H1 (cell line): ENCODE measurements at regions not wholly inside any gene's neighbourhood (a gene's known extent, or its start where the extent isn't known, plus 50 kb on each side); places are given as distances from the start of the nearest gene placed in this dataset.

Experiments
- CBX8 ChIP-seq: fragments of 300-800, 300-1000 bp; sonication (generic); IDR thresholded peaks from 2 replicates; pipeline ENCODE4 v1.7.1; 2016; ENCODE audit warnings: low read depth, low read length, borderline replicate concordance
- CREB1 ChIP-seq: IDR thresholded peaks from 2 replicates; pipeline ENCODE4 v1.6.1; 2012; ENCODE audit warnings: inconsistent platforms
- POLR2A ChIP-seq, 2 experiments: IDR thresholded peaks; 1 replicate in 1 of 2; 2 replicates in 1 of 2; pipeline ENCODE4 v1.6.1; 2011; ENCODE audit warnings: low read depth in 2 of 2, low read length in 2 of 2, mild to moderate bottlenecking in 2 of 2; ENCODE audit errors: control extremely low read depth in 1 of 2
- RFX5 ChIP-seq: IDR thresholded peaks from 2 replicates; pipeline ENCODE4 v1.6.1; 2011; ENCODE audit warnings: low read depth, low read length, improper control_type of control experiment, borderline replicate concordance
- SUZ12 ChIP-seq: fragments of 200-600 bp; sonication (generic); IDR thresholded peaks from 2 replicates; pipeline ENCODE4 v1.6.1; 2012; ENCODE audit warnings: mild to moderate bottlenecking, inconsistent platforms, low read length, moderate library complexity, mixed read lengths
- TCF12 ChIP-seq: IDR thresholded peaks from 2 replicates; pipeline ENCODE4 v1.6.1; 2011; ENCODE audit warnings: low read depth, mild to moderate bottlenecking, low read length
- TF ChIP-seq, protein P1 (sequence below), 3 experiments: IDR thresholded peaks; 1 replicate in 2 of 3; 2 replicates in 1 of 3; pipeline versions ENCODE4 v1.5.1 to v1.6.1; 2011; ENCODE audit warnings: low read length in 3 of 3, mild to moderate bottlenecking in 3 of 3, inconsistent platforms in 2 of 3, low read depth in 1 of 3, moderate library complexity in 1 of 3; ENCODE audit not compliant: insufficient read depth in 1 of 3; ENCODE audit errors: control extremely low read depth in 1 of 3

DNA sequence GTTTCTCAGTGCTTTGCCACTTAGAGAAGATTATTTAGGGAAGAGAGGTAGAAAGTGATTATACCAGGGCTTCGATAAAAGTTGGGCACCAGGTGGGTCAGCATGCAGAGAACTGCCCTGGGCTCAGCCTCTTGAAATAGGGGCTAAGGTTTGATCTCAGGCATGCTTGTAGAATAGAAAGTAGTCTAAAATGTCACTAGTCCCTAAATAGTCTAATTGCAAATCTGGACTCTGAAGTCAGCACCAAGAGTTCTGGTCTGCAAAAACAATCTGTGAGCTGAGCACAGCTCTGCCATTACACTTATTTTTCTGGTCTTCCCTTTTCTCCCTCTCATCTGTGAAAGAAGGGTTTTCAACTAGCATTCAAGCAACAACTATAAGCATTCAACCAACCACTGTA lies 248.0 kb downstream of the SMARCA2 start:
- TF ChIP-seq SUZ12 (no peak), TCF12 (no peak), CREB1 (no peak), RFX5 (no peak), CBX8 (no peak), POLR2A (IDR thresholded peaks at IDR 0.05; ENCODE audit: control extremely low read depth in 1 of 2, low read depth in 2 of 2, low read length in 2 of 2) (no peak)
- TF ChIP-seq, protein P1, sequence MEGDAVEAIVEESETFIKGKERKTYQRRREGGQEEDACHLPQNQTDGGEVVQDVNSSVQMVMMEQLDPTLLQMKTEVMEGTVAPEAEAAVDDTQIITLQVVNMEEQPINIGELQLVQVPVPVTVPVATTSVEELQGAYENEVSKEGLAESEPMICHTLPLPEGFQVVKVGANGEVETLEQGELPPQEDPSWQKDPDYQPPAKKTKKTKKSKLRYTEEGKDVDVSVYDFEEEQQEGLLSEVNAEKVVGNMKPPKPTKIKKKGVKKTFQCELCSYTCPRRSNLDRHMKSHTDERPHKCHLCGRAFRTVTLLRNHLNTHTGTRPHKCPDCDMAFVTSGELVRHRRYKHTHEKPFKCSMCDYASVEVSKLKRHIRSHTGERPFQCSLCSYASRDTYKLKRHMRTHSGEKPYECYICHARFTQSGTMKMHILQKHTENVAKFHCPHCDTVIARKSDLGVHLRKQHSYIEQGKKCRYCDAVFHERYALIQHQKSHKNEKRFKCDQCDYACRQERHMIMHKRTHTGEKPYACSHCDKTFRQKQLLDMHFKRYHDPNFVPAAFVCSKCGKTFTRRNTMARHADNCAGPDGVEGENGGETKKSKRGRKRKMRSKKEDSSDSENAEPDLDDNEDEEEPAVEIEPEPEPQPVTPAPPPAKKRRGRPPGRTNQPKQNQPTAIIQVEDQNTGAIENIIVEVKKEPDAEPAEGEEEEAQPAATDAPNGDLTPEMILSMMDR (IDR thresholded peaks at IDR 0.05; ENCODE audit: control extremely low read depth in 1 of 3, insufficient read depth in 1 of 3, low read depth in 1 of 3, low read length in 3 of 3): no peak
